ENCODE measurements at regions not wholly inside any gene's neighbourhood (a gene's known extent, or its start where the extent isn't known, plus 50 kb on each side); places are given as distances from the start of the nearest gene placed in this dataset.

DNA sequence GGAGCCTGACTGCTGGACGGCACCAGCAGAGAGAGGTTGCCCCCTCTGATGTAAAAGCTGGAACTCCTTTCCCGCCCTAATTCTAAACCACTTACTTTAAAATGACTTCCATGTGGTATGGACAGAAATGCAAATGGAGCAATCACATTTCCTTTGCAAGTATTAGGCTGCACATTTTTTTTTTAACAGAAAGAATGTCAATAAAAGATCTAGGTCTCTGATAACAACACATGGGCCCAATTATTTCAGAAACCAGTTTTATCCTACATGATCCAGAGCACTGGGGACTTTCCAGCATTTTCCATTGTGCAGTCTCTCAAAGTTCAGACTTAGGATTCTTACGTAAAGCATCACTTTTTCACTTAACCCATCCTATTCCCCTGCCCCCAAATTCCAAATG, 203.7 kb downstream of the NXNL2 start:
- no peak for TF ChIP-seq POLR2A (IDR thresholded peaks at IDR 0.05)
- TF ChIP-seq POLR2AphosphoS5 (IDR thresholded peaks at IDR 0.05), result no peak
- TF ChIP-seq EP300 (IDR thresholded peaks at IDR 0.05), result no peak
- TF ChIP-seq, protein P1, sequence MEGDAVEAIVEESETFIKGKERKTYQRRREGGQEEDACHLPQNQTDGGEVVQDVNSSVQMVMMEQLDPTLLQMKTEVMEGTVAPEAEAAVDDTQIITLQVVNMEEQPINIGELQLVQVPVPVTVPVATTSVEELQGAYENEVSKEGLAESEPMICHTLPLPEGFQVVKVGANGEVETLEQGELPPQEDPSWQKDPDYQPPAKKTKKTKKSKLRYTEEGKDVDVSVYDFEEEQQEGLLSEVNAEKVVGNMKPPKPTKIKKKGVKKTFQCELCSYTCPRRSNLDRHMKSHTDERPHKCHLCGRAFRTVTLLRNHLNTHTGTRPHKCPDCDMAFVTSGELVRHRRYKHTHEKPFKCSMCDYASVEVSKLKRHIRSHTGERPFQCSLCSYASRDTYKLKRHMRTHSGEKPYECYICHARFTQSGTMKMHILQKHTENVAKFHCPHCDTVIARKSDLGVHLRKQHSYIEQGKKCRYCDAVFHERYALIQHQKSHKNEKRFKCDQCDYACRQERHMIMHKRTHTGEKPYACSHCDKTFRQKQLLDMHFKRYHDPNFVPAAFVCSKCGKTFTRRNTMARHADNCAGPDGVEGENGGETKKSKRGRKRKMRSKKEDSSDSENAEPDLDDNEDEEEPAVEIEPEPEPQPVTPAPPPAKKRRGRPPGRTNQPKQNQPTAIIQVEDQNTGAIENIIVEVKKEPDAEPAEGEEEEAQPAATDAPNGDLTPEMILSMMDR (IDR thresholded peaks at IDR 0.05), result no peak
- DNase-seq, result no peak
- Histone ChIP-seq H3K4me3 (no peak overlapping the region), H3K27ac (no peak overlapping the region), H3K9me3 (no peaks in the 10 kb centered on the region), H3K4me1 (peaks cover 2 to 17% (median 16%) of the 10 kb centered on the region in 4 donors), H3K36me3 (no peaks in the 10 kb centered on the region), H3K27me3 (no peaks in the 10 kb centered on the region)
- intact Hi-C loops (cut with DNase I), result no loop called here
- WGBS, 2 donors, result 65 to 76% methylated on average over 3 of the region's 3 CpGs

- no peak for TF ChIP-seq POLR2A (IDR thresholded peaks at IDR 0.05)
- Histone ChIP-seq H3K36me3 (no peaks in the 10 kb centered on the region), H3K4me1 (peaks cover 2 to 24% (median 23%) of the 10 kb centered on the region in 4 donors), H3K4me3 (no peak overlapping the region), H3K27me3 (no peaks in the 10 kb centered on the region), H3K27ac (no peak overlapping the region), H3K9me3 (no peaks in the 10 kb centered on the region)
- DNase-seq, result no peak
- WGBS, 2 donors, result 37 to 63% methylated on average over 2 of the region's 2 CpGs
- intact Hi-C loops (cut with DNase I), result no loop called here
Observed at GRCh38 chr9:88739373-88739772, 204.4 kb downstream of the NXNL2 start.

DNA sequence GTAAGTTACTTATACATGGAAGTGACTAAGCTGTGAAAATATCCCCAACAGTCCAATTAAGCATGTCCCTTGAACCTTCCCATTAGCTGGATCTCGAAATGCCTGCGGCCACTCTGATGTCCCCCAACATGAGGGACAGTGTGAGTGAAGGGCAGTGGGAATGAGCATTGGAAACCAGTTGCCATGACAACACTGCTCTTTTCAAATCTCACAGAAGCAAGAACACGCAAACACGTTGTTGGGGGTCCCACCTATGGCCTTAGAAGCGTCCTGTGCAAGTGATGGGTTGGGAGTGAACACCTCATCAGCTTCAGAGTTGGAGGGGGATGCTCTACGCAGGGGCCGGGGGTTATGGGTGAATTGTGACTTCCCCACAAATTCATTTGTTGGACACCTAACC, 205.9 kb downstream of the NXNL2 start:
- Histone ChIP-seq H3K4me1 (peaks cover 2 to 36% (median 33%) of the 10 kb centered on the region in 4 donors), H3K27me3 (no peaks in the 10 kb centered on the region), H3K4me3 (no peak overlapping the region), H3K9me3 (no peaks in the 10 kb centered on the region), H3K27ac (no peak overlapping the region), H3K36me3 (no peaks in the 10 kb centered on the region)
- intact Hi-C loops (cut with DNase I), result loop anchor here (5.0 kb wide), 1 partner anchor 149 kb away; no protein-coding TSS in a partner anchor
- 71 to 94% methylated on average over 7 of the region's 7 CpGs for WGBS, 2 donors
- no peak for DNase-seq
- TF ChIP-seq EP300 (IDR thresholded peaks at IDR 0.05) (no peak), POLR2A (IDR thresholded peaks at IDR 0.05) (no peak), POLR2AphosphoS5 (IDR thresholded peaks at IDR 0.05) (no peak)
- TF ChIP-seq, protein P1 (IDR thresholded peaks at IDR 0.05), result no peak

- H3K27me3 ChIP-seq, result no peaks in the 10 kb centered on the region
- no peak overlapping the region for H3K4me3 ChIP-seq
- H3K27ac ChIP-seq, result no peak overlapping the region
- no peak for TF ChIP-seq EP300 (IDR thresholded peaks at IDR 0.05)
- TF ChIP-seq POLR2AphosphoS5 (IDR thresholded peaks at IDR 0.05), result no peak
- TF ChIP-seq, protein P1 (IDR thresholded peaks at IDR 0.05), result peak in 1 of 4 experiments; percentile 16
- no peak for TF ChIP-seq POLR2A (IDR thresholded peaks at IDR 0.05)
- H3K4me1 ChIP-seq, result peaks cover 2 to 41% (median 38%) of the 10 kb centered on the region in 4 donors
- 63 to 68% methylated on average over 3 of the region's 3 CpGs for WGBS, 2 donors
- no peaks in the 10 kb centered on the region for H3K9me3 ChIP-seq
- DNase-seq, result no peak
- H3K36me3 ChIP-seq, result no peaks in the 10 kb centered on the region
- intact Hi-C loops (cut with DNase I), result loop anchor here (5.0 kb wide), 1 partner anchor 149 kb away; no protein-coding TSS in a partner anchor
Observed at GRCh38 chr9:88741335-88741734, 206.4 kb downstream of the NXNL2 start.

GRCh38 chr9:88742483-88742882, 207.5 kb downstream of the NXNL2 start:
- Histone ChIP-seq H3K27me3 (no peaks in the 10 kb centered on the region), H3K4me3 (no peak overlapping the region), H3K36me3 (no peaks in the 10 kb centered on the region), H3K27ac (peak overlapping the region in 2 of 4 donors; percentile 32 to 35), H3K4me1 (peaks cover 2 to 52% (median 50%) of the 10 kb centered on the region in 4 donors), H3K9me3 (no peaks in the 10 kb centered on the region)
- intact Hi-C loops (cut with DNase I), result loop anchor here (5.0 kb wide), 1 partner anchor 150 kb away; no protein-coding TSS in a partner anchor
- WGBS, 2 donors, result 69 to 70% methylated on average over 6 of the region's 6 CpGs
- peak in 2 of 4 donors; percentile 12 to 13 for TF ChIP-seq POLR2AphosphoS5 (IDR thresholded peaks at IDR 0.05)
- no peak for TF ChIP-seq POLR2A (IDR thresholded peaks at IDR 0.05)
- TF ChIP-seq EP300 (IDR thresholded peaks at IDR 0.05), result no peak
- TF ChIP-seq, protein P1 (IDR thresholded peaks at IDR 0.05), result no peak
- DNase-seq, result no peak
